K562 (cell line): ENCODE measurements at regions not wholly inside any gene's neighbourhood (a gene's known extent, or its start where the extent isn't known, plus 50 kb on each side); places are given as distances from the start of the nearest gene placed in this dataset.

Experiments used
- ATAC-seq: fragments of 200-7000 bp; cut with Tn5 transposase; 3 replicates; pipeline ENCODE4 v1.9.1; 2020; ENCODE audit warnings: moderate library complexity
- BruUV-seq: library from RNA; stranded (reverse); fragments of 400-500 nt; replicated peaks from 2 replicates; lab custom pipeline; 2021; lab: Mats Ljungman, UMichigan
- CTCF ChIA-PET: fragments of 300-600 bp; formaldehyde crosslinking; extraction: SDS; loops from one replicate; lab custom pipeline; 2021; ENCODE audit warnings: low intra/inter-chr PET ratio; lab: Yijun Ruan, JAX
- POLR2A ChIA-PET: fragments of 300-600, 350-650 bp; sonication (Branson Sonifier 250); formaldehyde crosslinking; extraction: SDS; loops from one replicate; lab custom pipeline; 2021; ENCODE audit warnings: antibody characterized with exemption, inconsistent platforms; lab: Yijun Ruan, JAX
- DNase-seq, 4 experiments: peaks; one replicate each; pipeline versions ENCODE4 v3.0.0 to v3.0.0-alpha.2; 2011 to 2018; ENCODE audit warnings: low spot score in 3 of 4, mixed read lengths in 3 of 4; ENCODE audit errors: extremely low read depth in 1 of 4
- FAIRE-seq: peaks from 2 replicates; lab custom pipeline; 2011; peaks lifted over from hg19 to GRCh38; lab: Jason Lieb, UNC
- H2AFZ ChIP-seq: 2 replicates; pipeline ENCODE4 v1.6.0; 2011; ENCODE audit warnings: low read depth, low read length, control low read depth, inconsistent platforms
- H3K27ac ChIP-seq: fragments of 200-600 bp; 3 replicates; pipeline ENCODE4 v1.8.0; 2011; ENCODE audit warnings: low read depth, mild to moderate bottlenecking, control low read depth, inconsistent platforms, low read length, moderate library complexity, mixed read lengths; ENCODE audit errors: extremely low read depth
- H3K27me3 ChIP-seq, 2 experiments: fragments of 300-600 bp in 1 of 2; 2 replicates in 1 of 2; 3 replicates in 1 of 2; pipeline versions ENCODE4 v1.6.0 to v1.8.0; 2011; ENCODE audit warnings: inconsistent platforms in 2 of 2, low read length in 2 of 2, mild to moderate bottlenecking in 1 of 2, mixed read lengths in 1 of 2, moderate library complexity in 1 of 2; ENCODE audit not compliant: control insufficient read depth in 2 of 2, insufficient read depth in 2 of 2
- H3K36me3 ChIP-seq: fragments of 300-600 bp; 3 replicates; pipeline ENCODE4 v1.8.0; 2011; ENCODE audit warnings: mild to moderate bottlenecking, low read length, inconsistent platforms; ENCODE audit not compliant: control insufficient read depth, insufficient read depth
- H3K4me1 ChIP-seq, 2 experiments: fragments of 200-600 bp in 1 of 2; replicated peaks in 1 of 2; 2 replicates in 1 of 2; 3 replicates in 1 of 2; pipeline versions ENCODE4 v1.5.1 to v1.8.0; 2011; ENCODE audit warnings: inconsistent platforms in 2 of 2, low read length in 2 of 2, mild to moderate bottlenecking in 1 of 2, mixed read lengths in 1 of 2, moderate library complexity in 1 of 2; ENCODE audit not compliant: control insufficient read depth in 2 of 2, insufficient read depth in 2 of 2
- H3K4me2 ChIP-seq: 2 replicates; pipeline ENCODE4 v1.6.1; 2011; ENCODE audit warnings: low read length, control low read depth, inconsistent platforms, mixed read lengths; ENCODE audit not compliant: insufficient read depth
- H3K4me3 ChIP-seq: fragments of 200-600 bp; sonication (generic), shearing (Covaris generic); 2 replicates; pipeline ENCODE4 v1.5.1; 2016; ENCODE audit warnings: control low read depth, inconsistent platforms
- H3K79me2 ChIP-seq: fragments of 200-600 bp; 3 replicates; pipeline ENCODE4 v1.8.0; 2011; ENCODE audit warnings: low read length, inconsistent platforms; ENCODE audit not compliant: control insufficient read depth, insufficient read depth
- H3K9ac ChIP-seq, 2 experiments: 2 replicates each; pipeline versions ENCODE4 v1.6.0 to v1.6.1; 2011; ENCODE audit warnings: low read depth in 2 of 2, low read length in 2 of 2, control low read depth in 1 of 2, inconsistent platforms in 1 of 2, mild to moderate bottlenecking in 1 of 2, mixed read lengths in 1 of 2; ENCODE audit not compliant: insufficient read depth in 1 of 2
- H3K9me1 ChIP-seq: one replicate; pipeline ENCODE4 v1.6.0; 2011; ENCODE audit warnings: inconsistent platforms, mild to moderate bottlenecking, low read length, moderate library complexity; ENCODE audit not compliant: control insufficient read depth, insufficient read depth
- H3K9me3 ChIP-seq: replicated peaks from 2 replicates; pipeline ENCODE4 v1.5.1; 2011; ENCODE audit warnings: low read depth, low read length, inconsistent platforms; ENCODE audit not compliant: control insufficient read depth, insufficient read depth
- H4K20me1 ChIP-seq: replicated peaks from 2 replicates; pipeline ENCODE4 v1.6.1; 2011; ENCODE audit warnings: low read length, inconsistent platforms, mixed read lengths; ENCODE audit not compliant: control insufficient read depth, insufficient read depth
- BDP1 ChIP-seq: IDR thresholded peaks from 3 replicates; pipeline ENCODE4 v1.6.1; 2011; ENCODE audit not compliant: insufficient read length, insufficient read depth
- E4F1 ChIP-seq: fragments of 250-450 bp; sonication (Bioruptor Pico); IDR thresholded peaks from 2 replicates; pipeline ENCODE4 v1.5.0; 2021; ENCODE audit warnings: mild to moderate bottlenecking, borderline replicate concordance
- KAT7 ChIP-seq: sonication (generic); formaldehyde crosslinking; IDR thresholded peaks from 2 replicates; pipeline ENCODE4 v1.8.0; 2022; ENCODE audit warnings: missing genetic modification reagents, mild to moderate bottlenecking, borderline replicate concordance
- ZNF124 ChIP-seq: sonication (generic); formaldehyde crosslinking; IDR thresholded peaks from 2 replicates; pipeline ENCODE4 v1.8.1; 2022; ENCODE audit warnings: missing genetic modification reagents
- ZNF165 ChIP-seq: fragments of 250-450 bp; sonication (Bioruptor Pico); IDR thresholded peaks from 2 replicates; pipeline ENCODE4 v1.4.0; 2020; ENCODE audit warnings: borderline replicate concordance
- ZNF583 ChIP-seq: fragments of 250-450 bp; sonication (Bioruptor Pico); IDR thresholded peaks from 2 replicates; pipeline ENCODE4 v1.4.0; 2020
- WGBS: fragments of 100-300 bp; shearing (Covaris generic); methylation state at CpG from one replicate; pipeline ENCODE4 v1.1.6; 2016; ENCODE audit warnings: low coverage, mixed read lengths; ENCODE audit not compliant: insufficient coverage; ENCODE audit errors: missing lambda C conversion rate; 5-methylcytosine and 5-hydroxymethylcytosine counted together
- in situ Hi-C: fragments of 300-500 bp; cut with MboI; formaldehyde crosslinking; loops from 4 replicates; pipeline ENCODE4 v1.15.0; 2018; ENCODE audit warnings: inconsistent platforms, mixed read lengths
- intact Hi-C: fragments of 100-400 bp; cut with micrococcal nuclease; formaldehyde crosslinking; loops from 2 replicates; pipeline ENCODE4 v1.14.2; 2022
- TF ChIP-seq, protein P1 (sequence below), 2 experiments: IDR thresholded peaks; 2 replicates each; pipeline ENCODE4 v1.6.1; 2011; ENCODE audit warnings: borderline replicate concordance in 1 of 2, control low read depth in 1 of 2, low read depth in 1 of 2, low read length in 1 of 2, mild to moderate bottlenecking in 1 of 2, mixed read lengths in 1 of 2, moderate library complexity in 1 of 2; ENCODE audit not compliant: insufficient read depth in 1 of 2, insufficient read length in 1 of 2, poor library complexity in 1 of 2, severe bottlenecking in 1 of 2; ENCODE audit errors: extremely low read depth in 1 of 2

DNA sequence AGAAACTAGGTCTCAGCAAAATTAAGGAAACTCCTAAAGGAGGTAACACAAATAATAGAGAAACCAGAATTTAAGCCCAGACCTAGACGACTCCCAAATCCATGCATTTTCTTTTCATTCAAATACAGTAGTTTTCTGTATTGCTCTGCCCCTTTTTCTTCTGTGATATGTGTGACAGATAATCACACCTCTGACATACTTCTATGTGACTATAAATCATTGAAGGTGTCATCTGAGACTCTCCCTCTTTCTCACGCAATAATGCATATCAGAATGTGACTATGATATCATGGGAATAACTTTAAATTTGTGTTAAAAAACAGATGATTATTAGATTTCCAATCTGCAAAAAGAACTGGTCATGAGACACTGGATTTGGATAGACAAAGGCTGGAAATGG is 143.0 kb upstream of the ELAC2 start:
- ChIA-PET CTCF (no interaction called here), POLR2A (no interaction called here)
- no peak overlapping the region for H3K27ac ChIP-seq
- no peak overlapping the region for H3K4me2 ChIP-seq
- intact Hi-C loops = no loop called here
- no peaks in the 10 kb centered on the region for H3K79me2 ChIP-seq
- ATAC-seq = no peak
- BruUV-seq = no TSS peak
- H3K9me3 ChIP-seq = no peaks in the 10 kb centered on the region
- DNase-seq = no peak
- FAIRE-seq = no peak
- H3K27me3 ChIP-seq = no peaks in the 10 kb centered on the region
- no peaks in the 10 kb centered on the region for H3K36me3 ChIP-seq
- 0% methylated on average over 2 of the region's 2 CpGs for WGBS
- no peaks in the 10 kb centered on the region for H4K20me1 ChIP-seq
- no peaks in the 10 kb centered on the region for H3K9me1 ChIP-seq
- H3K4me1 ChIP-seq = no peaks in the 10 kb centered on the region
- no peak overlapping the region for H3K9ac ChIP-seq
- in situ Hi-C loops = no loop called here
- TF ChIP-seq, protein P1, sequence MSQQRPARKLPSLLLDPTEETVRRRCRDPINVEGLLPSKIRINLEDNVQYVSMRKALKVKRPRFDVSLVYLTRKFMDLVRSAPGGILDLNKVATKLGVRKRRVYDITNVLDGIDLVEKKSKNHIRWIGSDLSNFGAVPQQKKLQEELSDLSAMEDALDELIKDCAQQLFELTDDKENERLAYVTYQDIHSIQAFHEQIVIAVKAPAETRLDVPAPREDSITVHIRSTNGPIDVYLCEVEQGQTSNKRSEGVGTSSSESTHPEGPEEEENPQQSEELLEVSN (IDR thresholded peaks at IDR 0.05; ENCODE audit: borderline replicate concordance in 1 of 2, extremely low read depth in 1 of 2, insufficient read depth in 1 of 2, insufficient read length in 1 of 2, low read depth in 1 of 2, low read length in 1 of 2, poor library complexity in 1 of 2, severe bottlenecking in 1 of 2) = no peak
- TF ChIP-seq KAT7 (CRISPR knock-in tag) = no peak
- H3K4me3 ChIP-seq = no peak overlapping the region
- H2AFZ ChIP-seq = no peak overlapping the region

DNA sequence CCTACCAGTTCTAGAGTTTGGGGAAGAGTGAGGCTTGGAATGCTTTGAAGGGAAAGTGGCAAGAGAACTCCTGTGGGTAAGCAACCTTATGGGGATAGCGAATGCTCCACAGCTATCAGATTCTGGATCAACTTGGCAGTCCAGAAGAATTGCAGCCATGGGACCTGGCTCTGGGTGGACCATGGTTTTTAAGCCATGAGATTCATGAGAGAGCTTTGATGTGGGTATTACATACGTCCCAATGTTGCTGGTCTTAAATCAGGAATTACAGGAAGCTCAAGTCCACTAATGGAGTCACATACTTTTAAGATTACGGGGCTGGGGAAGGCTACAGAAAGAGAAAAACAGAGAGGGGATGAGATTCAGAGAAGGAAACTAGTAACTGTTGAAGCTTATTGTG is 142.5 kb upstream of the ELAC2 start:
- ATAC-seq = no peak
- H3K27me3 ChIP-seq = no peaks in the 10 kb centered on the region
- H3K4me2 ChIP-seq = no peak overlapping the region
- intact Hi-C loops (no loop called here), in situ Hi-C loops (no loop called here)
- H4K20me1 ChIP-seq = no peaks in the 10 kb centered on the region
- H3K9me3 ChIP-seq = no peaks in the 10 kb centered on the region
- H3K9me1 ChIP-seq = no peaks in the 10 kb centered on the region
- H3K4me3 ChIP-seq = no peak overlapping the region
- no peaks in the 10 kb centered on the region for H3K36me3 ChIP-seq
- H3K4me1 ChIP-seq = no peaks in the 10 kb centered on the region
- CTCF ChIA-PET = no interaction called here
- POLR2A ChIA-PET = no interaction called here
- H3K27ac ChIP-seq = no peak overlapping the region
- DNase-seq = no peak
- 0% methylated on average over 3 of the region's 3 CpGs for WGBS
- BruUV-seq = no TSS peak
- no peak for FAIRE-seq
- no peak overlapping the region for H2AFZ ChIP-seq
- H3K79me2 ChIP-seq = no peaks in the 10 kb centered on the region
- no peak overlapping the region for H3K9ac ChIP-seq
- TF ChIP-seq ZNF165 (CRISPR knock-in tag) = no peak
- no peak for TF ChIP-seq ZNF583 (CRISPR knock-in tag)
- TF ChIP-seq BDP1 = no peak
- TF ChIP-seq ZNF124 (CRISPR knock-in tag) = no peak
- no peak for TF ChIP-seq E4F1 (CRISPR knock-in tag)
